GM23338 (cell line): ENCODE measurements at regions not wholly inside any gene's neighbourhood (a gene's known extent, or its start where the extent isn't known, plus 50 kb on each side); places are given as distances from the start of the nearest gene placed in this dataset.

Experiments
- ATAC-seq: fragments of 200-7000 bp; cut with Tn5 transposase; 3 replicates; pipeline ENCODE4 v1.9.1; 2020
- DNase-seq: peaks from one replicate; pipeline ENCODE4 v3.0.0-alpha.2; 2015; ENCODE audit warnings: low spot score
- H2AFZ ChIP-seq: fragments of 200-600 bp; sonication (generic); 2 replicates; pipeline ENCODE4 v1.8.0; 2016; ENCODE audit warnings: antibody characterized with exemption, mild to moderate bottlenecking, moderate library complexity
- H3F3A ChIP-seq: fragments of 200-600 bp; sonication (generic); replicated peaks from 2 replicates; pipeline ENCODE4 v1.8.0; 2017; ENCODE audit warnings: antibody characterized with exemption, mixed run types, low read depth
- H3K27ac ChIP-seq: fragments of 200-600 bp; sonication (generic); 2 replicates; pipeline ENCODE4 v1.6.1; 2016; ENCODE audit warnings: low read depth
- H3K27me3 ChIP-seq: fragments of 200-600 bp; sonication (generic); 2 replicates; pipeline ENCODE4 v1.8.0; 2016; ENCODE audit warnings: mild to moderate bottlenecking, mixed run types, moderate library complexity; ENCODE audit not compliant: insufficient read depth
- H3K36me3 ChIP-seq: fragments of 200-600 bp; sonication (generic); 2 replicates; pipeline ENCODE4 v1.8.0; 2016; ENCODE audit warnings: mild to moderate bottlenecking; ENCODE audit not compliant: insufficient read depth
- H3K4me1 ChIP-seq: fragments of 200-600 bp; sonication (generic); 2 replicates; pipeline ENCODE4 v1.8.0; 2016; ENCODE audit warnings: mild to moderate bottlenecking, moderate library complexity; ENCODE audit not compliant: insufficient read depth
- H3K4me2 ChIP-seq: fragments of 200-600 bp; sonication (generic); 2 replicates; pipeline ENCODE4 v1.7.1; 2017; ENCODE audit warnings: mixed run types
- H3K4me3 ChIP-seq: fragments of 200-600 bp; sonication (generic); 2 replicates; pipeline ENCODE4 v1.6.1; 2016; ENCODE audit warnings: mixed run types
- H3K79me2 ChIP-seq: fragments of 200-600 bp; sonication (generic); replicated peaks from 2 replicates; pipeline ENCODE4 v1.8.0; 2017; ENCODE audit warnings: mild to moderate bottlenecking; ENCODE audit not compliant: insufficient read depth
- H3K9me2 ChIP-seq: fragments of 200-600 bp; sonication (generic); 2 replicates; pipeline ENCODE4 v1.8.0; 2017; ENCODE audit not compliant: insufficient read depth
- H4K20me1 ChIP-seq: fragments of 200-600 bp; sonication (generic); replicated peaks from 2 replicates; pipeline ENCODE4 v1.8.0; 2017; ENCODE audit warnings: mild to moderate bottlenecking; ENCODE audit not compliant: insufficient read depth
- H3K27ac Mint-ChIP-seq: 2 replicates; pipeline ENCODE4 v1.8.0; 2020; ENCODE audit warnings: inconsistent platforms, mild to moderate bottlenecking, moderate library complexity, mixed read lengths
- H3K27me3 Mint-ChIP-seq: 3 replicates; pipeline ENCODE4 v1.8.0; 2022; ENCODE audit warnings: low read depth, mild to moderate bottlenecking, moderate library complexity, mixed read lengths, inconsistent platforms; ENCODE audit not compliant: insufficient read depth, poor library complexity
- H3K36me3 Mint-ChIP-seq: 3 replicates; pipeline ENCODE4 v1.8.0; 2021; ENCODE audit warnings: low read depth, mild to moderate bottlenecking, inconsistent platforms, moderate library complexity, mixed read lengths
- H3K4me1 Mint-ChIP-seq: 3 replicates; pipeline ENCODE4 v1.8.0; 2020; ENCODE audit warnings: mild to moderate bottlenecking, inconsistent platforms, mixed read lengths
- H3K4me3 Mint-ChIP-seq: 3 replicates; pipeline ENCODE4 v1.8.0; 2021; ENCODE audit warnings: moderate library complexity, mild to moderate bottlenecking, inconsistent platforms, mixed read lengths
- H3K9me3 Mint-ChIP-seq: 3 replicates; pipeline ENCODE4 v1.8.0; 2020; ENCODE audit warnings: moderate library complexity, mild to moderate bottlenecking, inconsistent platforms, mixed read lengths
- CTCF ChIP-seq, 2 experiments: fragments of 200-600 bp in 1 of 2; sonication (generic) in 1 of 2; conservative IDR thresholded peaks; 2 replicates each; pipeline versions ENCODE4 v1.5.1 to v1.6.1; 2016 to 2017; ENCODE audit warnings: antibody characterized with exemption in 2 of 2, low read depth in 2 of 2, mild to moderate bottlenecking in 2 of 2, moderate library complexity in 1 of 2
- EZH2phosphoT487 ChIP-seq: fragments of 200-600 bp; sonication (generic); IDR thresholded peaks from one replicate; pipeline ENCODE4 v1.8.1; 2018; ENCODE audit warnings: antibody characterized with exemption; ENCODE audit not compliant: unreplicated experiment
- JUNB ChIP-seq: IDR thresholded peaks from one replicate; pipeline ENCODE4 v1.6.1; 2016; ENCODE audit warnings: antibody characterized with exemption; ENCODE audit not compliant: unreplicated experiment
- NANOG ChIP-seq: IDR thresholded peaks from 2 replicates; pipeline ENCODE4 v1.6.1; 2016; ENCODE audit warnings: antibody characterized with exemption, borderline replicate concordance
- ZNF462 ChIP-seq: fragments of 250-450 bp; sonication (Bioruptor Pico); IDR thresholded peaks from 2 replicates; pipeline ENCODE4 v1.5.0; 2020; ENCODE audit warnings: mild to moderate bottlenecking, moderate library complexity
- TF ChIP-seq, protein P1 (sequence below): IDR thresholded peaks from 2 replicates; pipeline ENCODE4 v1.6.1; 2016; ENCODE audit warnings: antibody characterized with exemption

- no peak overlapping the region for H3K27ac ChIP-seq
- no peak overlapping the region for H3K4me3 Mint-ChIP-seq
- H3K27me3 Mint-ChIP-seq = no peaks in the 10 kb centered on the region
These were observed 222.6 kb downstream of the SPIN4 start for GRCh38 chrX:63128509-63128908.

DNA sequence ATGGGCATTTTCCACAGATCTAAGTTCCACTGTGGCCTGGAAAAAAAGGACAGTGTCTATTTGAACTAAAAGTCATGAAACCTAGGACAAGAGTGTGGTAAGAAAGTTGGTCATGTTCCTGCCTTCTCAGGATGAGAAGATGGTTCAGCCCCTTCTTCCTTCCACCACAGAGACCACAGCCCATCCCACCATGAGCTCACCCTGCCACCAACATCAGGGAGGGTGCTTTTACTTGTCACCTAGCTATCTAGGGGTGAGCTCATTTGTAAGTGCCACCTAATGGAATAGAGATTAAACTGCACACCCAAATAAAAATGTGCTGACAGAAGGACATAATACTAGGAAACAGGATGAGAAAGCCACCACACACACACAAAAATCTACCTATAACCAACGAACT lies 235.9 kb downstream of the SPIN4 start:
- Histone ChIP-seq H3K4me3 (no peak overlapping the region), H3K4me1 (no peaks in the 10 kb centered on the region), H3K36me3 (no peaks in the 10 kb centered on the region), H4K20me1 (no peaks in the 10 kb centered on the region), H3K4me2 (no peak overlapping the region), H3K27ac (no peak overlapping the region), H3K79me2 (no peaks in the 10 kb centered on the region), H3F3A (no peaks in the 10 kb centered on the region), H3K27me3 (no peaks in the 10 kb centered on the region), H3K9me2 (no peaks in the 10 kb centered on the region), H2AFZ (no peak overlapping the region)
- no peak for ATAC-seq
- peaks cover 73% of the 10 kb centered on the region for H3K9me3 Mint-ChIP-seq
- no peak overlapping the region for H3K4me3 Mint-ChIP-seq
- DNase-seq = no peak
- no peak overlapping the region for H3K27ac Mint-ChIP-seq
- no peaks in the 10 kb centered on the region for H3K27me3 Mint-ChIP-seq
- no peaks in the 10 kb centered on the region for H3K36me3 Mint-ChIP-seq
- no peaks in the 10 kb centered on the region for H3K4me1 Mint-ChIP-seq
- TF ChIP-seq EZH2phosphoT487 (no peak), ZNF462 (CRISPR knock-in tag) (no peak), JUNB (no peak), NANOG (no peak), CTCF (conservative IDR thresholded peaks at IDR 0.05; ENCODE audit: low read depth in 2 of 2) (no peak)
- TF ChIP-seq, protein P1, sequence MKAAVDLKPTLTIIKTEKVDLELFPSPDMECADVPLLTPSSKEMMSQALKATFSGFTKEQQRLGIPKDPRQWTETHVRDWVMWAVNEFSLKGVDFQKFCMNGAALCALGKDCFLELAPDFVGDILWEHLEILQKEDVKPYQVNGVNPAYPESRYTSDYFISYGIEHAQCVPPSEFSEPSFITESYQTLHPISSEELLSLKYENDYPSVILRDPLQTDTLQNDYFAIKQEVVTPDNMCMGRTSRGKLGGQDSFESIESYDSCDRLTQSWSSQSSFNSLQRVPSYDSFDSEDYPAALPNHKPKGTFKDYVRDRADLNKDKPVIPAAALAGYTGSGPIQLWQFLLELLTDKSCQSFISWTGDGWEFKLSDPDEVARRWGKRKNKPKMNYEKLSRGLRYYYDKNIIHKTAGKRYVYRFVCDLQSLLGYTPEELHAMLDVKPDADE = no peak

More at GRCh38 chrX:63128509-63128908, 222.6 kb downstream of the SPIN4 start:
- Histone ChIP-seq H3K4me3 (no peak overlapping the region), H4K20me1 (no peaks in the 10 kb centered on the region), H3K4me1 (no peaks in the 10 kb centered on the region), H3K4me2 (no peak overlapping the region), H3K79me2 (no peaks in the 10 kb centered on the region), H3F3A (no peaks in the 10 kb centered on the region), H3K9me2 (no peaks in the 10 kb centered on the region), H2AFZ (no peak overlapping the region), H3K27me3 (no peaks in the 10 kb centered on the region), H3K36me3 (no peaks in the 10 kb centered on the region)
- TF ChIP-seq EZH2phosphoT487 = no peak
- peak; percentile 27 to 52 for TF ChIP-seq CTCF (conservative IDR thresholded peaks at IDR 0.05; ENCODE audit: low read depth in 2 of 2)
- no peaks in the 10 kb centered on the region for H3K4me1 Mint-ChIP-seq
- ATAC-seq = no peak
- DNase-seq = peak; percentile 33
- H3K27ac Mint-ChIP-seq = no peak overlapping the region
- peaks cover 3% of the 10 kb centered on the region; the same call in 2 of the 3 replicates for H3K36me3 Mint-ChIP-seq
- H3K9me3 Mint-ChIP-seq = peaks cover 42% of the 10 kb centered on the region
